Esophagus muscularis mucosa (tissue), 4 donors: ENCODE measurements at regions not wholly inside any gene's neighbourhood (a gene's known extent, or its start where the extent isn't known, plus 50 kb on each side); places are given as distances from the start of the nearest gene placed in this dataset.

Experiments used
- DNase-seq: peaks from one replicate; pipeline ENCODE4 v3.0.0-alpha.2; 2017; ENCODE audit errors: extremely low spot score
- H3K27ac ChIP-seq, 4 donors: fragments of 200-600 bp; sonication (generic); replicated peaks in 1 of 4; 1 replicate in 3 of 4; 2 replicates in 1 of 4; pipeline ENCODE4 v1.5.1; 2016 to 2019; ENCODE audit warnings: mild to moderate bottlenecking in 1 of 4
- H3K27me3 ChIP-seq, 4 donors: fragments of 200-600 bp; sonication (generic); one replicate each; pipeline versions ENCODE4 v1.5.1 to v1.6.0; 2016 to 2019
- H3K36me3 ChIP-seq, 4 donors: fragments of 200-600 bp; sonication (generic); one replicate each; pipeline ENCODE4 v1.5.1; 2016 to 2019
- H3K4me1 ChIP-seq, 4 donors: fragments of 200-600 bp; sonication (generic); one replicate each; pipeline ENCODE4 v1.5.1; 2016 to 2019
- H3K4me3 ChIP-seq, 4 donors: fragments of 200-600 bp; sonication (generic); 1 replicate in 2 of 4; 2 replicates in 2 of 4; pipeline ENCODE4 v1.5.1; 2016 to 2019; ENCODE audit warnings: mild to moderate bottlenecking in 4 of 4, moderate library complexity in 1 of 4
- H3K9me3 ChIP-seq, 4 donors: fragments of 200-600 bp; sonication (generic); 1 replicate in 3 of 4; 2 replicates in 1 of 4; pipeline ENCODE4 v1.5.1; 2016 to 2019
- CTCF ChIP-seq, 3 experiments: fragments of 200-600 bp in 2 of 3; fragments of 450-650 bp in 1 of 3; sonication (generic) in 2 of 3; IDR thresholded peaks; one replicate each; pipeline ENCODE4 v1.5.1; 2017 to 2019; ENCODE audit warnings: antibody characterized with exemption in 3 of 3, mild to moderate bottlenecking in 2 of 3, moderate library complexity in 1 of 3
- EP300 ChIP-seq: sonication (generic); formaldehyde crosslinking; IDR thresholded peaks from one replicate; pipeline ENCODE4 v1.6.1; 2017; ENCODE audit warnings: antibody characterized with exemption
- POLR2A ChIP-seq: fragments of 450-650 bp; IDR thresholded peaks from one replicate; pipeline ENCODE4 v1.6.1; 2017; ENCODE audit warnings: antibody characterized with exemption, moderate library complexity, mild to moderate bottlenecking, low read depth
- POLR2AphosphoS5 ChIP-seq, 2 donors: sonication (generic); formaldehyde crosslinking; IDR thresholded peaks; one replicate each; pipeline ENCODE4 v1.6.1; 2017; ENCODE audit warnings: antibody characterized with exemption in 2 of 2
- WGBS: methylation state at CpG from one replicate; pipeline ENCODE4 v1.1.5; 2018; 5-methylcytosine and 5-hydroxymethylcytosine counted together
- intact Hi-C: fragments of 100-400 bp; cut with DNase I; formaldehyde crosslinking; loops from one replicate; pipeline ENCODE4 v1.15.1; 2023

GRCh38 chr6:110044096-110044495 is 66.0 kb downstream of the GPR6 start:
- WGBS, result 72% methylated on average over 4 of the region's 6 CpGs
- no peak for DNase-seq
- intact Hi-C loops, result loop anchor here (5.0 to 10.0 kb wide), 2 partner anchors 351 to 512 kb away; no protein-coding TSS in a partner anchor
- no peak overlapping the region for H3K4me3 ChIP-seq
- TF ChIP-seq EP300, result no peak
- TF ChIP-seq POLR2AphosphoS5 (IDR thresholded peaks at IDR 0.05), result no peak
- TF ChIP-seq CTCF (IDR thresholded peaks at IDR 0.05), result no peak
- TF ChIP-seq POLR2A, result no peak
- H3K27ac ChIP-seq, result no peak overlapping the region
- H3K9me3 ChIP-seq, result no peaks in the 10 kb centered on the region
- peaks cover 0 to 11% (median 5%) of the 10 kb centered on the region in 4 donors for H3K4me1 ChIP-seq
- peaks cover 0 to 6% (median 0%) of the 10 kb centered on the region in 4 donors for H3K27me3 ChIP-seq
- no peaks in the 10 kb centered on the region for H3K36me3 ChIP-seq

GRCh38 chr6:110044622-110045021 is 66.5 kb downstream of the GPR6 start:
- TF ChIP-seq EP300, result no peak
- Histone ChIP-seq H3K4me3 (no peak overlapping the region), H3K36me3 (no peaks in the 10 kb centered on the region), H3K27me3 (peaks cover 0 to 6% (median 0%) of the 10 kb centered on the region in 4 donors), H3K9me3 (no peaks in the 10 kb centered on the region), H3K4me1 (peaks cover 0 to 6% (median 2%) of the 10 kb centered on the region in 4 donors), H3K27ac (no peak overlapping the region)
- peak; percentile 31 for DNase-seq
- intact Hi-C loops, result loop anchor here (5.0 to 10.0 kb wide), 2 partner anchors 350 to 512 kb away; no protein-coding TSS in a partner anchor
- 90% methylated on average over 3 of the region's 3 CpGs for WGBS

GRCh38 chr6:110048221-110048875 is 70.2 kb downstream of the GPR6 start:
- H3K27ac ChIP-seq, result no peak overlapping the region
- H3K4me1 ChIP-seq, result peaks cover 0 to 2% (median 0%) of the 10 kb centered on the region in 4 donors
- peaks cover 0 to 6% (median 0%) of the 10 kb centered on the region in 4 donors for H3K27me3 ChIP-seq
- DNase-seq, result peak; percentile 89
- intact Hi-C loops, result loop anchor here (10.0 kb wide), 1 partner anchor 346 kb away; no protein-coding TSS in a partner anchor
- H3K4me3 ChIP-seq, result no peak overlapping the region
- WGBS, result 88% methylated on average over 4 of the region's 4 CpGs
- TF ChIP-seq POLR2AphosphoS5 (IDR thresholded peaks at IDR 0.05), result no peak
- no peak for TF ChIP-seq CTCF (IDR thresholded peaks at IDR 0.05)
- no peak for TF ChIP-seq POLR2A
- no peak for TF ChIP-seq EP300
- H3K9me3 ChIP-seq, result no peaks in the 10 kb centered on the region
- no peaks in the 10 kb centered on the region for H3K36me3 ChIP-seq

- H3K27me3 ChIP-seq, result peaks cover 0 to 6% (median 0%) of the 10 kb centered on the region in 4 donors
- TF ChIP-seq EP300, result no peak
- no peak for TF ChIP-seq POLR2A
- no peak for TF ChIP-seq POLR2AphosphoS5 (IDR thresholded peaks at IDR 0.05)
- no peak for TF ChIP-seq CTCF (IDR thresholded peaks at IDR 0.05)
- H3K9me3 ChIP-seq, result no peaks in the 10 kb centered on the region
- no peaks in the 10 kb centered on the region for H3K36me3 ChIP-seq
- WGBS, result 71% methylated on average over 10 of the region's 11 CpGs
- H3K4me3 ChIP-seq, result no peak overlapping the region
- intact Hi-C loops, result loop anchor here (10.0 kb wide), 1 partner anchor 345 kb away; no protein-coding TSS in a partner anchor
- H3K4me1 ChIP-seq, result peaks cover 0 to 4% (median 0%) of the 10 kb centered on the region in 4 donors
- H3K27ac ChIP-seq, result no peak overlapping the region
- peak; percentile 78 for DNase-seq
Observed at GRCh38 chr6:110049696-110050439, 71.8 kb downstream of the GPR6 start.
